ENCODE measurements at regions not wholly inside any gene's neighbourhood (a gene's known extent, or its start where the extent isn't known, plus 50 kb on each side); places are given as distances from the start of the nearest gene placed in this dataset.

GRCh38 chr7:52114056-52114455, 797.4 kb upstream of the COBL start:
- TF ChIP-seq CTCF (IDR thresholded peaks at IDR 0.05) (no peak), POLR2A (IDR thresholded peaks at IDR 0.05) (no peak)
- Histone ChIP-seq H3K4me3 (no peak overlapping the region), H3K9me3 (no peaks in the 10 kb centered on the region), H3K27me3 (no peaks in the 10 kb centered on the region), H3K4me1 (no peaks in the 10 kb centered on the region), H3K36me3 (replicated peaks in 1 of 2; ENCODE audit: insufficient read depth in 1 of 2, low read depth in 2 of 2) (no peaks in the 10 kb centered on the region), H3K27ac (no peak overlapping the region)
- DNase-seq, result no peak
- WGBS, 2 donors, result 14 to 18% methylated on average over 2 of the region's 2 CpGs
- no peak for ATAC-seq
- intact Hi-C loops (cut with DNase I), result loop anchor here (10.0 kb wide), 1 partner anchor 61 kb away; no protein-coding TSS in a partner anchor

GRCh38 chr7:52107355-52107754, 790.7 kb upstream of the COBL start:
- Histone ChIP-seq H3K36me3 (replicated peaks in 1 of 2; ENCODE audit: insufficient read depth in 1 of 2, low read depth in 2 of 2) (no peaks in the 10 kb centered on the region), H3K9me3 (no peaks in the 10 kb centered on the region), H3K27me3 (no peaks in the 10 kb centered on the region), H3K27ac (no peak overlapping the region), H3K4me3 (no peak overlapping the region), H3K4me1 (no peaks in the 10 kb centered on the region)
- TF ChIP-seq POLR2A (IDR thresholded peaks at IDR 0.05) (no peak), CTCF (IDR thresholded peaks at IDR 0.05) (no peak)
- intact Hi-C loops (cut with DNase I), result no loop called here
- ATAC-seq (no peak), DNase-seq (no peak)
- WGBS, 2 donors, result 56 to 59% methylated on average over 5 of the region's 5 CpGs

GRCh38 chr7:52095861-52096260, 779.3 kb upstream of the COBL start:
- no peaks in the 10 kb centered on the region for H3K36me3 ChIP-seq (replicated peaks in 1 of 2; ENCODE audit: insufficient read depth in 1 of 2, low read depth in 2 of 2)
- no peak for TF ChIP-seq POLR2A (IDR thresholded peaks at IDR 0.05)
- TF ChIP-seq CTCF (IDR thresholded peaks at IDR 0.05), result no peak
- intact Hi-C loops (cut with DNase I), result no loop called here
- H3K9me3 ChIP-seq, result no peaks in the 10 kb centered on the region
- no peaks in the 10 kb centered on the region for H3K27me3 ChIP-seq
- H3K4me1 ChIP-seq, result no peaks in the 10 kb centered on the region
- no peak overlapping the region for H3K4me3 ChIP-seq
- H3K27ac ChIP-seq, result no peak overlapping the region
- ATAC-seq, result no peak
- DNase-seq, result no peak
- 52 to 56% methylated on average over 1 of the region's 1 CpG for WGBS, 2 donors

- Histone ChIP-seq H3K9me3 (no peaks in the 10 kb centered on the region), H3K27me3 (no peaks in the 10 kb centered on the region), H3K4me3 (no peak overlapping the region), H3K27ac (no peak overlapping the region), H3K36me3 (replicated peaks in 1 of 2; ENCODE audit: insufficient read depth in 1 of 2, low read depth in 2 of 2) (no peaks in the 10 kb centered on the region), H3K4me1 (peaks cover 7% of the 10 kb centered on the region)
- intact Hi-C loops (cut with DNase I), result no loop called here
- WGBS, 2 donors, result 29 to 46% methylated on average over 2 of the region's 2 CpGs
- DNase-seq (no peak), ATAC-seq (no peak)
- no peak for TF ChIP-seq POLR2A (IDR thresholded peaks at IDR 0.05)
- TF ChIP-seq CTCF (IDR thresholded peaks at IDR 0.05), result no peak
Measured at GRCh38 chr7:52091996-52092395, 775.4 kb upstream of the COBL start.

GRCh38 chr7:52091101-52091500, 774.5 kb upstream of the COBL start:
- H3K4me1 ChIP-seq, result peaks cover 7% of the 10 kb centered on the region
- intact Hi-C loops (cut with DNase I), result no loop called here
- no peaks in the 10 kb centered on the region for H3K27me3 ChIP-seq
- no peak for TF ChIP-seq CTCF (IDR thresholded peaks at IDR 0.05)
- TF ChIP-seq POLR2A (IDR thresholded peaks at IDR 0.05), result no peak
- ATAC-seq (no peak), DNase-seq (no peak)
- H3K36me3 ChIP-seq (replicated peaks in 1 of 2; ENCODE audit: insufficient read depth in 1 of 2, low read depth in 2 of 2), result no peaks in the 10 kb centered on the region
- no peak overlapping the region for H3K27ac ChIP-seq
- H3K4me3 ChIP-seq, result no peak overlapping the region
- no peaks in the 10 kb centered on the region for H3K9me3 ChIP-seq
- 59 to 78% methylated on average over 6 of the region's 6 CpGs for WGBS, 2 donors

Measured in body of pancreas (tissue), 4 donors.